ENCODE measurements at regions not wholly inside any gene's neighbourhood (a gene's known extent, or its start where the extent isn't known, plus 50 kb on each side); places are given as distances from the start of the nearest gene placed in this dataset.

DNA sequence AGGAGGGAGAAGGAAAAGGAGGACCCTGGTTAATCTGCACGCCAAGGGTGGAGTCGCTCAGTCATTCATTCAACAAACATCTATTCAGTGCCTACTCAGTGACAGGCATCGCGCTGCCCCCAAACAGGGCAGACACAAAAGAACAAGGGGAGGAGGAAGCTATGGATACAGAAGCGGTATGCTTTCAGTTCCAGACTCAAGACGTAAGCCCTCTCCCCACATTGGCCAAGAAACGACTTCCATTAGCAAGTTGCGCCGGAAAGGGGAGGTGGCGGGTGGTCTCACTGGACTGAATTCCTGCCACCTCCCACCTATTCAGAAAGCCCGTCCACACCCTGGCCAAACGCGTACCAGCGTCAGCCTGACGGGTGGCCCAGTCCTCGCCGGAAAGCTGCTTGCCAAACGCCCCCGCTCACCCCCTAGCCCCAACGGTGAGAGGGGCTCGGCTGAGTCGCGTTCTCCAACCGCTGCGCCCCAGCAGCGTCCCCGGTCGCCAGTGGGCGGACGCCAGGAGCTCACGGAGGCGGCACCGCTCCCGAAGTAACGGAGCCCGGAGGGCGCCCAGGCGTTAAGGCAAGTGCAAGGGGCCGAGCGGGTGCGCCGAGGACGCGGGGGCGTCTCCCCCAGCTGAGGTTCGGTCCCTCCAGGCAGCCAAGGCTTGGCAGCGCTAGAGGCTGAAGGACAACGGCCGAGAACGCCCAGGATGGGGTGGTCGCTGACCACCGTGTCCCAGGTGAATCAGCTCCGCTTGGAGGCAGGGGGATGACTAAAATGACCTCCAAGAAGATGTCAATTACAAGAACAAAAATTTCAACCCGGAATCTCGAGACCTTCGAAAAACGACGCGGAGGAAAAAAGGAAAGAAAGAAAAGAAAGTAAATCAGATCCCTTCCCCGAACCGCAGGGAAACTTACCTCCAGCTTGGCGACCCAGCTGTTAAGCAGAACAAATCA lies 470.7 kb downstream of the SOX9 start:
- H3K4me1 ChIP-seq = peaks cover 10 to 15% of the 10 kb centered on the region in 2 donors
- DNase-seq = peak in 1 of 2 donors; percentile 3
- H3K4me3 ChIP-seq (replicated peaks in 1 of 3) = peak overlapping the region in 2 of 3 donors; percentile 17 to 21
- H3K27ac ChIP-seq = no peak overlapping the region
- intact Hi-C loops (cut with DNase I) = no loop called here
- no peaks in the 10 kb centered on the region for H3K36me3 ChIP-seq
- 3 to 5% methylated on average over 27 to 41 of the region's 62 CpGs for WGBS, 2 donors
- no peaks in the 10 kb centered on the region for H3K9me3 ChIP-seq
- peaks cover 9% of the 10 kb centered on the region for H3K27me3 ChIP-seq
- TF ChIP-seq, protein P1, sequence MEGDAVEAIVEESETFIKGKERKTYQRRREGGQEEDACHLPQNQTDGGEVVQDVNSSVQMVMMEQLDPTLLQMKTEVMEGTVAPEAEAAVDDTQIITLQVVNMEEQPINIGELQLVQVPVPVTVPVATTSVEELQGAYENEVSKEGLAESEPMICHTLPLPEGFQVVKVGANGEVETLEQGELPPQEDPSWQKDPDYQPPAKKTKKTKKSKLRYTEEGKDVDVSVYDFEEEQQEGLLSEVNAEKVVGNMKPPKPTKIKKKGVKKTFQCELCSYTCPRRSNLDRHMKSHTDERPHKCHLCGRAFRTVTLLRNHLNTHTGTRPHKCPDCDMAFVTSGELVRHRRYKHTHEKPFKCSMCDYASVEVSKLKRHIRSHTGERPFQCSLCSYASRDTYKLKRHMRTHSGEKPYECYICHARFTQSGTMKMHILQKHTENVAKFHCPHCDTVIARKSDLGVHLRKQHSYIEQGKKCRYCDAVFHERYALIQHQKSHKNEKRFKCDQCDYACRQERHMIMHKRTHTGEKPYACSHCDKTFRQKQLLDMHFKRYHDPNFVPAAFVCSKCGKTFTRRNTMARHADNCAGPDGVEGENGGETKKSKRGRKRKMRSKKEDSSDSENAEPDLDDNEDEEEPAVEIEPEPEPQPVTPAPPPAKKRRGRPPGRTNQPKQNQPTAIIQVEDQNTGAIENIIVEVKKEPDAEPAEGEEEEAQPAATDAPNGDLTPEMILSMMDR (IDR thresholded peaks at IDR 0.05) = no peak
- no peak for TF ChIP-seq POLR2A (IDR thresholded peaks at IDR 0.05)

DNA sequence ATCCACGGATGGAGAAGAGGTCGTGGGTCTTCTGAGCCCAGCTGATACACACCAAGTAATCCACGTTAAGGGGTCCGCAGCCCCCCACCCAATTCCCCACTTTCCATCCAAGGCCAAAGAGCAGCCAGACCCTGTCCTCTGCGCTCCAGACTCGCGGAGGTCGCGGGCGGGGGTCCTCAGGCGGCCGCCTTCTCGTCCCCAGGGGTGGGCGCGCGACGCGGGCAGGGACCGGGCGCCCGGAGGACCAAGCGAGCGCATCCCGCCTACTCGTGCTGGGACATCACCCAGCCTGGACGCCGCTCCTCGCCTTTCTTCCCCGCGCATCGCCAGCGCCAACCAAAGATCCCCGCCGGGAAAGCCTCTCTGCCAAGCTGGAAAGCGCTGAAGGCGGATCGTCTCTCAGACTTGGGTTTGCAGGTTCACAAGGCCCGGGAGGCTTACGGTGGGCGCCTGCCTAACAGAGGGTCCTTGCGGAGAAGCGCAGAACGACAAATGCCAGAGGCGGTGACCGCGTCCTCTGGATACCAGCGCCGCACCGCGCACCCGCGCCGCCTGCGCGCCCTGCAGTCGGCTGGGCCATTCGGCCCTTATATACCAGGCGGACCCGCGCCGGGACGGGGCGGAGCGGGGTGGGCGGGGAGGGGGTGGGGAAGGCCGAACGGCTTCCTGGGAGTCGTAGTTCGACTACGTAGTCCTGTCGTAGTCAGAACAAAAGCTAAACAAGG lies 471.6 kb downstream of the SOX9 start:
- whole genome bisulfite sequencing, 2 donors = 1 to 6% methylated on average over 19 to 20 of the region's 71 CpGs
- TF ChIP-seq, protein P1 (IDR thresholded peaks at IDR 0.05) = no peak
- TF ChIP-seq POLR2A (IDR thresholded peaks at IDR 0.05) = peak in 1 of 2 donors; percentile 38
- H3K27ac ChIP-seq = no peak overlapping the region
- H3K9me3 ChIP-seq = no peaks in the 10 kb centered on the region
- H3K4me1 ChIP-seq = peaks cover 10 to 15% of the 10 kb centered on the region in 2 donors
- DNase-seq = peak; percentile 15 to 21
- peaks cover 9% of the 10 kb centered on the region for H3K27me3 ChIP-seq
- intact Hi-C loops (cut with DNase I) = no loop called here
- H3K4me3 ChIP-seq (replicated peaks in 1 of 3) = peak overlapping the region in 2 of 3 donors; percentile 17 to 21
- H3K36me3 ChIP-seq = no peaks in the 10 kb centered on the region

DNA sequence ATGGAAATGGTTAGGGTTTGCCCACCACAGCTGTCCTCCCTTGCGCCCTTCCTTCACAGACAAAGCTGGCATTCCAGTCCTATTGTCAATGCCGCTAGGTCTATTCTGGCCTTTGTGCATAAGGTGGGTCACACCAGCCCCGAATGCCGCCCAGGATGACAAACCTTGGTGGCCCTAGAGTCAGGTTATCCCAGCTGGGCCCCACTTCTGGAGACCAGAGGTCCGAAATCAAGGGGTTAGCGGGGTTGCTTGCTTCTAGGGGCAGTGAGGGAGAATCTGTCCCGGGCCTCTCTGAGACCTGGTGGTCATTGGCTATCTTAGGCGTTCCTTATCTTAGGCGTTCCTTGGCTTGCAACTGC lies 472.1 kb downstream of the SOX9 start:
- peaks cover 9% of the 10 kb centered on the region for H3K27me3 ChIP-seq
- WGBS, 2 donors = 79 to 84% methylated on average over 6 to 9 of the region's 9 CpGs
- no peak for TF ChIP-seq POLR2A (IDR thresholded peaks at IDR 0.05)
- TF ChIP-seq, protein P1 (IDR thresholded peaks at IDR 0.05) = no peak
- no peaks in the 10 kb centered on the region for H3K36me3 ChIP-seq
- no peak overlapping the region for H3K27ac ChIP-seq
- peaks cover 10 to 15% of the 10 kb centered on the region in 2 donors for H3K4me1 ChIP-seq
- intact Hi-C loops (cut with DNase I) = no loop called here
- H3K4me3 ChIP-seq (replicated peaks in 1 of 3) = no peak overlapping the region
- DNase-seq = no peak
- H3K9me3 ChIP-seq = no peaks in the 10 kb centered on the region

DNA sequence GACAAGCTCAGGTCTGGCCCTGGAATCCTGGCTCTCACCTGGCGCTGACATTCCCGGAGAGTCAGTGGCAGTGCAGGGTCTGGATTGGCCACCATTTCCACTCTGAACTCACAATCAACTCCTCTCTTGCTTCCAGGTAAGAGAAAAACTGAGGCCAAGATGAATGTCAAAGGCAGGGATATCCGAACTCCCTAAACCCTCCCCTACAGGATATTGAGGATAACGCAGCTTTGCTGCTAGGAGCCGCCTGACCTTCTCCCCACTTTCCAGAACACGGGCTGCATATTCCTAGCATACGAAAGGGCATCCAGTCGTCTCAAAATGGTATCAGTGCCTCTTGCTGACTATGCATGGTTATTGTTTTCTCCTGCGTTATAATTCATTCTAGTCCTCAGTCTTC lies 473.4 kb downstream of the SOX9 start:
- no peak overlapping the region for H3K4me3 ChIP-seq (replicated peaks in 1 of 3)
- TF ChIP-seq, protein P1 (IDR thresholded peaks at IDR 0.05) = no peak
- TF ChIP-seq POLR2A (IDR thresholded peaks at IDR 0.05) = no peak
- H3K36me3 ChIP-seq = no peaks in the 10 kb centered on the region
- 63 to 75% methylated on average over 9 of the region's 9 CpGs for WGBS, 2 donors
- no peak overlapping the region for H3K27ac ChIP-seq
- peaks cover 10 to 15% of the 10 kb centered on the region in 2 donors for H3K4me1 ChIP-seq
- H3K9me3 ChIP-seq = no peaks in the 10 kb centered on the region
- no peak for DNase-seq
- intact Hi-C loops (cut with DNase I) = no loop called here
- H3K27me3 ChIP-seq = peaks cover 9% of the 10 kb centered on the region

All from thyroid gland (tissue), 4 donors.